GM21619 (cell line): ENCODE measurements at regions not wholly inside any gene's neighbourhood (a gene's known extent, or its start where the extent isn't known, plus 50 kb on each side); places are given as distances from the start of the nearest gene placed in this dataset.

ENCODE experiments used
- ATAC-seq: cut with Tn5 transposase; IDR thresholded peaks from one replicate; pipeline ENCODE4 v1.9.1; 2021; ENCODE audit not compliant: unreplicated experiment

DNA sequence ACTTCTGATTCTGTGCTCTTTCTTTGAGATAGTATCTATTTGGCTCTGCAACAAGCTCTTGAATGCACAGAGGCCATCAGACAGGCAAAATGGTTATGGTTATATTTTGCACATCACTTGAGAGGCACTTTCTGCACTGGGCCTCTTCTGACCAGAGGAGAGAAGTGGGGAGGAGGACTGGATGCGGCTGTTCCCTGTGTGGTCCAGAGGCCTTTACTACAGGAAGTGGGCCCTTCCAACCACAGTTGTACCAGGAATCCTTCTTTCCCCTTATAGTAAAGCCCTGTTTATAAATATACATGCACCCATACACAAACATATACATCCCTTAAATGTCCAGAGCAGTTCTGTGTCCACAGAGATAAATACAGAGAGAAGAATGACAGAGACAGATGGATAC is 182.7 kb upstream of the HHIP start:
- ATAC-seq: no peak

GRCh38 chr4:144463896-144464295 is 182.1 kb upstream of the HHIP start:
- no peak for ATAC-seq

- no peak for ATAC-seq
Observed at GRCh38 chr4:144465546-144465945, 180.4 kb upstream of the HHIP start.

- ATAC-seq: no peak
Observed at GRCh38 chr4:144480068-144480467, 165.9 kb upstream of the HHIP start.

- no peak for ATAC-seq
Observed at GRCh38 chr4:144489831-144490230, 156.1 kb upstream of the HHIP start.

DNA sequence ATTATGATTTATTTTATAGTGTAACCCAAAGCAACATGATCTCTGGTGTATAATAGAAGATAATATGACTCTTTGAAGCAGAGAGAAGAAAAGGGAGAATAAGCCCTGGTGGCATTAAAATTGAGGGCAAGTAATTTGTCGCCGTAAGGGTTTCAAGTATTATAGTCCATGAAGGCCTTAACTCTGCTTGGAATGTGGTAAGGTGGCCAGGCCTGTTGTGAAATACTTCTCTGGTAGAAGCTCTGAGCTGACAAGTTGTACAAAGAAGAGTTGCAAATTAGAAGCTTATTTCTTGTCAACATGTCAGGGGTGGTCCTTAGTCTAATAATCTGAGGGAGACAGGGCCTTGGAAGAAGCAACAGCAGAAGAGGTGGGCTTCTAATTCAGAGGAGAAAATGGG is 151.7 kb upstream of the HHIP start:
- ATAC-seq: no peak

GRCh38 chr4:144495944-144496343 is 150.0 kb upstream of the HHIP start:
- ATAC-seq: no peak

DNA sequence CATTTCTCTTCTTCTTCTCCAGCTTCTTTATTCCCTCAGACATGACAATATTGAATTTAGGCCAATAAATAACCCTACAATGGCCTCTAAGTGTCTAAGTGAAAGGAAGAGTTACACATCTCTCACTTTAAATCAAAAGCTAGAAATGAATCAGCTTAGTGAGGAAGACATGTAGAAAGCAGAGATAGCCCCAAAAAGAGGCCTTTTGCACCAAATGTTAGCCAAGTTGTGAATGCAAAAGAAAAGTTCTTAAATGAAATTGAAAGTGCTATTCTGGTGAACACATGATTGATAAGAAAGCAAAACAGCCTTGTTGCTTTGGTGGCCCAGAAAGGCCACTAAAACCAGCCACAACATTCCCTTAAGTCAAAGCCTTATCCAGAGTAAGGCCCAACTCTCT is 146.2 kb upstream of the HHIP start:
- peak; percentile 91 for ATAC-seq

DNA sequence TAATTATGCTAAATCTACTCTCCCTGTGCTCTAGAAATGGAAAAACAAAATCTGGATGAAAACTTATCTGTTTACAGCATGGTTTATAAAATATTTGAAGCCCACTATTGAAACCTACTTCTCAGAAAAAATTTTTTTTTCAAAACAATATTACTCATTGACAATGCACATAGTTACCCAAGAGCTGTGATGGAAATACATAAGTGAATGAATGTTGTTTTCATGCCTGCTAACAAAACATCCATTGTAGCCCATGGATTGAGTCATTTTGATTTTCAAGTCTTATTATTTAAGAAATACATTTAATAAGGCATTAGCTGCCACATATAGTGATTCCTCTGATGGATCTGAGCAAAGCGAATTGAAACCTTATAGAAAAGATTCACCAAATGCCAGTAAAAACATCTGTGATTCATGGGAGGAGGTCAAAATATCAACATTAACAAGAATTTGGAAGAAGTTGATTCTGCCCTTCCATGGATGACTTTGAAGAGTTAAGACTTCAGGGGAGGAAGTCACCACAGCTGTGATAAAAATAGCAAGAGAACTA is 144.7 kb upstream of the HHIP start:
- ATAC-seq: no peak

- ATAC-seq: no peak
Observed at GRCh38 chr4:144504883-144505282, 141.1 kb upstream of the HHIP start.

- no peak for ATAC-seq
Observed at GRCh38 chr4:144507311-144508101, 138.4 kb upstream of the HHIP start.

GRCh38 chr4:144509088-144510015 is 136.6 kb upstream of the HHIP start:
- ATAC-seq: no peak

DNA sequence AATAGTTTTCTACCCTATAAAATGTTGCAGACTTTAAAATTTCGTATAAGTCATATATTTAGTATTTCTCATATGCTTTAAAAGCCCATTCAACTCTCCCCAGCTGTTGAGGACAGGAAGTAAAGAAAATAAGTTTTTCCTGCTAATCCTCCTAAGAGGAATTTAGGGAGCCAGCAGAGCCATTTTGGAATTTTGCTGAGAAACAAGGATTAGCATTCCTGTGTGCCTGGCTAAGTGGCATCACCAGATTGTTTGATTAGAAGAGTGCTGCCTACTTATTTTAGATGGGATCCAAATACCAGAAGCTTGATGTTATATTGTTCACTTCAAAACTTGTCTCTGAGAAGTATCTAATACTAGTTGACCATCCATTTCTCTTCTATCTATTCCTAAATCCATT is 131.2 kb upstream of the HHIP start:
- ATAC-seq: no peak

- no peak for ATAC-seq
Observed at GRCh38 chr4:144518181-144518895, 127.6 kb upstream of the HHIP start.

- ATAC-seq: no peak
Observed at GRCh38 chr4:144531841-144532240, 114.1 kb upstream of the HHIP start.

DNA sequence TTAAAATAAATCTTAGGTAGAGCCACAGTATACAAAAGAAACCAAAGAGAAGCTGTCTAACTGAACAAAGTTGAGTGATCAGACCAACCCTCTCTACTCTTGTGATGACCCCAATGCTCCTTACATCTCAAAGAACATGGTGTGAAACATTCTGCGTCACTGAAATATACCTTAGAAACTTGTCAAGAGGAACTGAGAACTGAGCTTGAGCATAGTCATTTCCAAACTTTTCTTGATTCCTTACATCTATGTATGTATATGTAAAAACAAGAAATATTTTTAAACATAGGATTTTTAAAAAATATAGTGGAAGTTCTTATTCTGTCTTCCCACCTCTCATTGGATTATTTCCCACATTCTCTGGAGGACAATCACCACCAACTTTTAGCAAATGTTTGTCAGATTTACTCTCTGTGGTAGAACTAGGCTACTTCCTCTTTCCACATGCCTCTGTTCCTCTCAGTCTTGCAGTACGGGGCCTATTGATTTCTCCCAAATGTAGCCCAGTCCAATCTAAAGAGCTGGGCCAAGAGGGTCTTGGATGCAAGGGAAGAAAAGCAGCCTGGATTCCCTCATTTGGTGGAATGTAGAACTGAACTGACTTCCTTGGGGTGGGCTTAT is 98.2 kb upstream of the HHIP start:
- peak; percentile 99 for ATAC-seq

DNA sequence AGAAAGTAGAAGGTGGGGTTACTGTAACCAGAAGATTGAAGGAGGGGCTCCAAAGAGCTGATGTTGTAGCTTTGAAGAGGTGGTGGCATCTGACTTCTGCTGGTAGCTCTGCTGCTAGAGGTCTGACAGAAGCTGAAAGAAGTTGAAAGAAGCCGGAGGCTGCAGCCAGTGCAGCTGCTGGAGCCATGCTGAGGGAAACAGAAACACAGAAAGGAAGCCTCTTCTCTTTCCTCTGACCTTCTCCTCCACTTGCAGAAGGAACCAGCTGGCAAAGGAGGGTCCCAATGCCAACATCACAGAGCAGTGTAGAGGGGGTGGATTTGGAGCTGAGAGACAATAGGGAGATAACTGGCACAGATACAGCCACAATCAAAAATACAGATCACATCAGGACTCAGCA is 89.3 kb upstream of the HHIP start:
- no peak for ATAC-seq

DNA sequence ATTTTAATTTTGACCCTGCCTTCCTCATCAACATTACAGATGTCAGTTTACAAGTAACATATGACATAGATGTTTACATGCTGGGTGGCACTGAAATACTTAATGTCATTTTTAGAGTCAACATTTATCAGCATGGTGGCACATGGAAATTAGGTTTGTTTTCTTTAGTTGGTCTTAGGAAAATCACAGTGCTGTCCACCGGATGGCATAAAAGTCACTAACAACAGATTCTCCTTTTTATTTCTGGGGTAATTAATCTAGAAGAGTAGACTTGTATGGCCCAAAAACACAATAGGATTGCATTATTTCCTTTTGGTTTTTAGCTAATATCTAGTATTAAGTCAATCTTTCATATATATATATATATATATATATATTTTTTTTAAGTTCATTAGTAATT is 88.6 kb upstream of the HHIP start:
- ATAC-seq: no peak

- no peak for ATAC-seq
Observed at GRCh38 chr4:144562019-144562705, 83.8 kb upstream of the HHIP start.

DNA sequence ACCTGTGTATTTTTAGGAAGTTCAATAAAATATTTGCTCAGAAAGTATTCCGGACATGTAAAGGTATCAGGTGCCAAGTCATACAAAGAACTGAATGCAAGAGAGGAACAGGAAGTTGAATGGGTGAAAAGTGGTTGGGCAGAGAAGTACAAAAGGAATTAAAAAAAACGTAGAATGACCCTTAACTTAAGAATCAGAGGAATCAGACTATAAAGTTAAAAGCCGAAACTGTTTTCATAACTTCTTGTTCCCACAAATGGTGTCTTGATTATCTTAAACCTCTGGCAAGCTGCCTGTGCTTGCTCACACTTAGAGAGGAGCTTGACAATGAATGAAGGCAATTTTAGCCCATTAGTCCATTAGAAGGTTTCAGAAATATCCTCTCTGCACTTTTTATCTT is 81.6 kb upstream of the HHIP start:
- no peak for ATAC-seq
